HG02981 (cell line): ENCODE measurements at regions not wholly inside any gene's neighbourhood (a gene's known extent, or its start where the extent isn't known, plus 50 kb on each side); places are given as distances from the start of the nearest gene placed in this dataset.

Source experiments
- ATAC-seq: cut with Tn5 transposase; IDR thresholded peaks from one replicate; pipeline ENCODE4 v1.9.1; 2021; ENCODE audit warnings: mild to moderate bottlenecking, moderate library complexity; ENCODE audit not compliant: unreplicated experiment

DNA sequence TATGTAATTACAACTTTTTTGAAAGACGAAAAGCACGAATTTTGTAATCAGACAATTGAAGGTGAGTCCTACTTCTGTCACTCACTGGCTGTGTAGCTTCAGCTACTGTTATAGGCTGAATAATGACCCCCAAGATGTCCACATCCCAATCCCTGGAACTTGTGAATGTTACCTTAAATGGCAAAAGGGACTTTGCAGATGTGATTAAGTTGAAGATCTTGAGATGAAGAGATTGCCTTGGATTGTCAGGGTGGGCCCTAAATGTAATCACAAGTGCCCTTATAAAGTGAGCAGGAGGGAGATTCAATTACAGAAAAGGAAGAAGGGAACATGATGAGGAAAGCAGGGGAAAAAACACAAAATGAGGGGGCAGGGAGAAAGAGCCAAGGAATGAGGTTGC lies 326.2 kb upstream of the MSX2 start:
- ATAC-seq = no peak

DNA sequence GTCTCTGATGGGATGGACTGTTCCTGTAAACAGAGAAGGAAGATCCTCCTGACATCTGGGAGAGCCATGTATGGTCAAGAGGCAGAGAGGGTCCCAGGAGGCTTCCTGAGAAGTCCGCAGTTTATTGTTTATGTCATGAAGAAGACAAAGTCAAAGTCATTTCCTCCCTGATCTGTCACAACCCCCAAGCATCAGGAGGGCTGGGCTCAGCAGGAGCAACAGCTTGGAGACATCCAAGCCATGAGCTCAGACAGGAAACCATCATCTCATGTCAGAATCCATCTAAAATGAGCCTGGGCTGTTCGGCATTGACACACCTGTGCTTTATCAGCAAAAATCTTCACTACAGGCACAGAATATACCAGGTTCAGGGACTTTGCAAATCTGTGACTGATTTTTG lies 325.0 kb upstream of the MSX2 start:
- ATAC-seq = no peak

DNA sequence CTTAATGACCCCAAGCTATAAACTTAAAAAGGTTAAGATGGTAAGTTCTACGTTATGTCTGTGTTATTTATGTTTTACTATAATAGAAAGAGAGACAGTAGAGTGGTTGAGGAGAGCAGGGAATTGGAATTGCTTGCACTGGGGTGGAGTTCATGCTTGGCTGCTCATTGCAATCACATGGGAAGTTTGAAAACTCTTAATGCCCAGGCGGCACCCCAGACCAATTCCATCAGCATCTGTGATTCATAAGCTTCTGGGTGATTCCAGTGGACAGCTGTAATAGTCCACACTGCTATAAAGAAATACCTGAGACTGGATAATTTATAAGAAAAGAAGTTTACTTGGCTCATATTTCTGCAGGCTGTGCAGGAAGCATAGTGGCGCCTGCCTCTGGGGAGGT lies 323.9 kb upstream of the MSX2 start:
- ATAC-seq = no peak

DNA sequence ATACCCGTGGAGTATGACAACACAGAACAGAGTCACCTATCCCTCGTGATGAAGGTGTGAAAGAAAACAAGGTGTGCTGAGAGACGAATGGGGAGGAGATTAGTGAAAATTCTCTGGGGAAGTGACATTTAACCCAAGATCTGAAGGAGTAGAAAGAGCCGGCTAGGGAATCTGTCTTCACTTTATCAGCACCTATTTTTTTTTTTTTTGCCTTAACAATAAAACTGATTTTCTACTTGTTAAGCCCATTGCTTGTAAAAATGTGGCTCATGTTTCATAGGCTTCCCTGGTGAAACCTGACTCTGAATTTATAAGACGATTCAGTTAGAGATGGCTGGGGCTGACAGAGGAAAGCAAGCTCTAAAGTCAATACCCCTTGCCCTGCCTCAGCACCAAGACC lies 322.6 kb upstream of the MSX2 start:
- ATAC-seq = no peak

DNA sequence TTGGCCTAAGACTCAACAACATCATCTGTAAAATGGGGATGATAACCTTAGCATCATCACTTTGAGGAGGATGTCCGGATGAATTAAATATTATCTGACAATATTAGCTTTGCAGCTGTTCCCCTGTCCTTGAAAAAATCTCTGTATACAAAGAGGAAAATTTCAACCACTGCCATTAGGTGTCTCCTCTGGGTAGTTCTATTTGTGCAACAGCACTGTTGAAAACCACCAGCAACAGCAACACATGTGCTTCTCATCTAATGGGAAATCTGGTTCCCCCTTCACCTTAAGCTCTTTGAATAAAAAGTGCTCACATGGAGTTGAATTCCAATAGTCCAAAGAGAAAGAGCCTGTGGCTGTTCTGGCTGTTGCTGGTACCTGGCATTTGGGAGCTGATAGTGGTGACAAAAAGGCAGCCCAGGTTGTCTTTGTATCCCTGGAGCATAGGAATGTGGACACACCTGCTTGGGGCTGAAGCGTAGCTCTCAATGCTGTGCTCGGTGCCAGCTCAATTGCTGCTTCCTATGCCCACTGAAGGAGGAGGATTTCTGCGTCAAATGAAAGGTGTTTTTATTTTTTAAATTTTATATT lies 322.1 kb upstream of the MSX2 start:
- ATAC-seq = no peak

DNA sequence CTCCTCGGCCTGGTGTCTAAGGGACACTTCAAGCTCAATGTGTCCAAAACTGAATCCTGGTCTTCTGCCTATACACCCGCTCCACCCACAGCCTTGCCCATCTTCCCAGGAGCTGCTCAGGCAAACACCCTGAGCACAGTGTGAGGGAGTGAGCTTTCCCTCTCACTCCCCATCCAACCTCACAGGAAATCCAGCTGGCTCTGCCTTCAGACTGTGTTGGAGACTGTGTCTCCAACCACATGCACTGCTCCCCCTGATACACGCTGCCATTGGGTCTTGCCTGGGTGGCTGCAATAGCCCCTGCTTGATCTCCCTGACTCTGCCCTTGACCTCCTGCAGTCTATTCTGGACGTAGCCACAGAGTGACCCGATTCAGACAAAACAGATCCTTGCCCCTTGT lies 319.5 kb upstream of the MSX2 start:
- no peak for ATAC-seq

DNA sequence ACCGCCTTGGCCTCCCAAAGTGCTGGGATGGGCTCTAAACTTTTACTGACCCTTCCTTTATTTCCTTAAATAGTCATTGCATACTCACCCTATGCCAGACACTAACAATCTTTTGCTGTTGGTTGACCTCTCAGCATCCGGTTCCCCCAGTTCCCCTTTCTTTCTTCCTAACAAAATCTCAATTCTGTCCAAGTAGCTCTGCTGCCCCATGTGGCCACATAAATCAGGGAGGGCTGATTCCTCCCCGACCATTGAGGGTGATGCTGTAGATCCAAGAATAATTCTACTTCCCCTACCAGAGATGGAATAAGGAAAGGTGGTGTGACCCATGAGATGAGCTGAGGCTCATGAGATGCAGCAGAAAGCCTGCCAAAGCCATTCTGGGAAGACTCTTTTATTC lies 315.3 kb upstream of the MSX2 start:
- no peak for ATAC-seq

DNA sequence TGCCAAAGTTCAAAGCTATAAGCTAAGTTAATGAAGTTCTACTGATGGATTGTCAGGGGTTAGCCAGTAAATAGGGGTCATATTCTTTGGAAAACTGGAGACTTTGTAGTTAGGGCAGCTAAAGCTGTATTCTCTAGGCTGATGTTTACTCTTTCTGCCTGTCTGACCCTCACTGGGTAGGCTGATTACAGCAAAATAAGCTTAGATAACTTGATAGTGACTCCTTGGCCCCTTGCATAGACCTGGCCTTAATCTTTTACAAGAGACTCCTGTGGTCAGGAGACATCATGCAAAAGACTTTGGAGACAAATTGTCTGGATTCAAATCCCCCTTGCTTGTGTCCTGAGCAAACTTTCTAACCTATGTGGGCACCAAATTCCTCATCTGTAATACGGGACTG lies 314.4 kb upstream of the MSX2 start:
- ATAC-seq = no peak

DNA sequence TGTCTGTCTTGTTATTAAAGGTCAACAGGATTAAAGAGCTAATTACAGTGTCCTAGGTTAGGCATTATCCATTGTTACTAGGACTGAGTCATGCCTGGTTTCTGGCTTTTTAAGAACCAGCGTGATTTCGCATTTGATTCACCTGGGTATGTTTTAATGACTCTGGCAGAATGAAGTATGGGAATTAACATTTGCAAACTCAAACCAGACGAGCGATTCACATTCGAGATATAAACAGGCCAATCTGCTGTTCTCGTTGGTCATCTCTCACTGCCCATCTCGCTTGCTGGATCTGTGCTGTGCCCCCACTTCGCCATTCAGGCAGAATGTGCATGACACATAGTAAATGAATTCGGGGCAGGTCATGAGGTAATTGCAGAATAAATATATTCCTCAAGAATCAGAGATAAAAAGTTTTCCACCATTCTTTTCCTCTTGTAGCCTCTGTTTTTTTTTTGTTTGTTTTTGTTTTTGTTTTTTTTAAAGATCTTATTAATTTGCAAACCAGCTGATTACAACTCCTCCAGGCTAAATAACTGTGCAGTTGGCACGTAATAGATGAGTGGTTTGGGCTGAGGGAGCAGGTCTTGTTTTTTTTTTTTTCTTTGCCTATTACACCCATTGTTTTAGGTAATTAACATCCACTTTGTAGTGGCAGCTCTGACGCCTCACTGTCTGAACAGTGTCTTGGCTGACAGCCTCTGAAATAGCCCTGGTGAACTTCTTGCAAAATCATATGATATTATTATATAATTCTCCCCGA lies 313.5 kb upstream of the MSX2 start:
- ATAC-seq = no peak

DNA sequence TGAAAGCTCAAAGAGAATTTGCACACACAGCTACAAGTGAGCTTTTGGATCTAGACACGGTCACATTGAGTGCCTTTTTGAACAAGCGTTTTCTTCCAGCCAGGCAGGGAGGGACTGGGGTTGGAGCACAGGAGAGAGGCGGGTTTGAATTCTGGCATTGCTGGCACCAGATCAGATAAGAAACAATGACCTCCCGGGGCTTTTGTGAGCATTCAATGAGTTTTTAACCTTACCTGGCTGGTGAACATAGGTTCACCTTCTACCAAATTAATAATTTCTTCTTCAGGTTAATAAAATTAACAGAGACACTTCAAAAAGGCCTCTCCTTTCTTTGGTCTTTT lies 312.9 kb upstream of the MSX2 start:
- ATAC-seq = no peak

DNA sequence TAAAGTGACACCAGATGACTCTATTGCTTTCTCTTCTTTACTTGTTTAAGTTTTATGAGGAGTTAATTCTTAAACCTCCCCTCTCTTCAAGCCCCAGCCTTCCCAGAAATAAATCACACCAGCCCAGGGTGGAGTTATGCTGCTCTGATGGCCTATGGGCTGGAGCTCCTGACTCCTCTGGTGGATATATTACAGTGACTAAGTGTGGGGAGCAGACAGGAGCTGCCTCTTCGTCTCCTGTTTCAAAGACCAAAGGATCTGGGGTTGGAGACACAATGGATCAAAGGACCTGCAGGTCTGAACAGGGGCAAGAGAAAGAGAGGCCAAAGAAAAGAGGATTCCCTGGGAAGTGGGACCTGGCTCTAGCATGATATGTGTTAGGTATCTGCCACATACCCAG lies 312.0 kb upstream of the MSX2 start:
- ATAC-seq = no peak

DNA sequence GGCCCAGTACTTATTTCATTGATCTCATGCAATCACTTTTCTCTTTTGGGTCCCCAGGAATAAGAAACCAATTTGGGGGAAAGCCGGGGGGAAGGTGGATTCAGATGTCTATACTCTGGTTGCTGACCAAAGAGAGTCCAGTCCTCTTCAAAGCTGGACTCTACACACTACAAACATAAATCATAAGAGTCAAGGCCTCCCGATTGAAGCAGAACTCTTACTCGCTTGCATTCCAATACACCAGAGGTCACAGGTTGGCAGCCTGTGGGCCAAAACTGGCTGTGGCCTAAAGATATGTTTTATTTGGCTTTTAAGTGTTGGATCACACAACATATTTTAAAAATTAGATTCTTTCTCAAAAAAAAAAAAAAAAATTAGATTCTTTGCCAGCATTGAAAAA lies 311.4 kb upstream of the MSX2 start:
- no peak for ATAC-seq

DNA sequence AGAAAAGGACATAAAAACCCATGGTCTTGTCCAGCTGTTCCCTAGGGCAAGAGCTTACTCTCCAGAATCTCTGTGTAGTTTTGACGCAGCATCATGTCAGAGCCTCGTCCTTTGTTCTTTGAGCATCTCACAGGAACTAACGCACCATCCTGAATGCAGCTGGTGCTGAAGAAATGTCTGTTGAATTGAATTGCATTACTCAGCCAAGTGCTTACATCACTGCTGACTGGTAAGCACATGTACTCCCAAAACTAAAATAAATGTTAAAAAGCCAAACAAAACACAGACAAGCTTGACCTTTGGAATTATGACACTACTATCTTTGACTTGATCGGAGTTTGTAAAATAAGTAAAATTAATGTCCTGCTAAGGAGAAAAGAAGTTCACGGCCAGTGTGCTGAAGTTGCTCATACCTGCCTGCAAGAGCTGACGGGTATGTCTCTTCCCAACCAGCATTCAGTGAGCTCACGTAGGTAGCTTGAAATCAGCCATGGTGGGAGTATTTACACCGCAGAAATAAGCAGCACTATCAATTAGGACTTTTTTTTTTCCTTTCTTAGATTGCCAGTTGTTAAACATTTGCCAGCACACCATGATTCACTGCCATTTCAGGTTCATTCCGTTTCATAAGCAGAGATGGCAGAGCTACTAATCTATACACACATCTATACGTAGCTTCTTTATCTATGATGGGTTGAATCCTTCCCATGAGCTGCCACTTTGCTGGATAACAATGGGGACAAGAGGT lies 310.6 kb upstream of the MSX2 start:
- ATAC-seq = no peak

DNA sequence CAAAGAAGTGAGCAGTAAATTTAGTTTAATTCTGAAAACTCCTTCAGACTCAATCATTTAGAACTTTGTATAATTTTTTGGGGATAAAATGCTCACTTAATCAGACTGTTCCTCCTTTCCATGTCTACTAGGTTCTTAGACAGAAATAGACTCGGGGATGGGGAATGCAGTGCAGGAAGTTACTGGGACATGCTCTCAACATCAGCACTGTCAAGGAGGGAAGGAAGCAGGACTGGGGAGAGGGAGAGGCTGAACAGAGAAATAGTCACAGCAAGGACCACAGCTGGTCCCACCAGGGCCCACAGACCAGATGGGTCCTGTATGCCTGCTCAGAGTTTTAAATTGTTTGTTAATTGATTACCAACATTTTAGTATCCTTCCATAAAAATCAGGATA lies 310.1 kb upstream of the MSX2 start:
- ATAC-seq = no peak

DNA sequence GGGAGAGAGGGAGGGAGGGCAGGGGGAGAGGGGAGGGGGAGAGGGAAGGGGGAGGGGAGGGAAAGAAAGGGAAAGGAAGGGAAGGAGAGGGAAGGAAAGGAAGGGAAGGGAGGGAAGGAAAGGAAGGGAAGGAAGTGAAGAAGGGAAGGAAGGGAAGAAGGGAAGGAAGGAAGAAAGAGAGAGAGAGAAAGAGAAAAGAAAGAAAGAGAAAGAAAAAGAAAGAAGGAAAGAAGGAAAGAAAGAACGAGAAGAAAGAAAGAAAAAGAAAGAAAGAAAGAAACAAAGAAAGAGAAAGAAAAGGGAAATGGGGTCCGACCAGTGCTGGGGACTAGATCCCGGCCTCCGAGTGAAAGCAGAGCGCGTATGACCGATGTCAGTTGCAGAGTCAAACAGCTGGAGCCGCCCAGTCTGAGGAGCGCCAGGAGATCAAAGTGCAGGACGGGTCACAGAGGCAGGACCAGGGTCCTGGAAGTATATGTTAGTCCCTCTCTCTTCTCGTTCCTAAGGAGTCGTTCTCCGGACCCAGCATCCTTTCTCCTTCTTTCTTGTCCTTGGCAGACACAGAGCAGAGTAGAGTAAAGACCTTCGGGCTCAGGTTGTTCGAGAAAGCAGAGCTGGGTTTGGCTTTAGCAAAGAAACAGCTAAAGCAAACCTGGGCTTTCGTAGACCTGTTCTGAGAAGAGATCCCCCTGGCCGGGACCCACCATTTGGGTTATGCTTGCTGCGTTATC lies 305.4 kb upstream of the MSX2 start:
- peak; percentile 28 for ATAC-seq

DNA sequence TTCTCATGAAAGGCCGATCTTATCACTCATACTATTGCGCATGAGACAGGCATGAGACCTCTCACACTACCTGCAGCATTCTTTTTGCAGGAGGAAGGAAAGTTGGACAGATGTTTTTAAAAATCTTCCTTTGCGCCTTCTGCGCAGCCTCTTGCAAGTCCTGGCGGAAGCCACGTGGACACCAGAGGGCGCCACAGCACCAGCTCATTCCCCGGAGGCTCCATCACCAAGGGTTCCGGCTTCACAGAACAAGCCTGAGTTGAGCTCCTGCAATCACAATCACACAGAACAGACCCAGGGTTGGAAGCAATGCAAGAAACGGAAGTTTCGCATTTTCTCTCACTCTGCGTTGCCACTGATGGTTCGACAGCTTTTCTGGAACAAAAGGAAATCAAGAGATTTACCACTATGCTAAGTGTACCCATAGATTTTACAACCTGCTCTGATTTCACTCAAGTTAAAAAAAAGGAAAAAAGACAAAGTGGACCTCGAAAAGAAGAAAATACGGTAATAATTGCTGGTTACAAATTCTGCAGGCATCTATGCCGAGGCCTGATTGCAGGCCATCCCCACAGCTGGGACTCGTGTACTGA lies 304.7 kb upstream of the MSX2 start:
- peak; percentile 88 for ATAC-seq

DNA sequence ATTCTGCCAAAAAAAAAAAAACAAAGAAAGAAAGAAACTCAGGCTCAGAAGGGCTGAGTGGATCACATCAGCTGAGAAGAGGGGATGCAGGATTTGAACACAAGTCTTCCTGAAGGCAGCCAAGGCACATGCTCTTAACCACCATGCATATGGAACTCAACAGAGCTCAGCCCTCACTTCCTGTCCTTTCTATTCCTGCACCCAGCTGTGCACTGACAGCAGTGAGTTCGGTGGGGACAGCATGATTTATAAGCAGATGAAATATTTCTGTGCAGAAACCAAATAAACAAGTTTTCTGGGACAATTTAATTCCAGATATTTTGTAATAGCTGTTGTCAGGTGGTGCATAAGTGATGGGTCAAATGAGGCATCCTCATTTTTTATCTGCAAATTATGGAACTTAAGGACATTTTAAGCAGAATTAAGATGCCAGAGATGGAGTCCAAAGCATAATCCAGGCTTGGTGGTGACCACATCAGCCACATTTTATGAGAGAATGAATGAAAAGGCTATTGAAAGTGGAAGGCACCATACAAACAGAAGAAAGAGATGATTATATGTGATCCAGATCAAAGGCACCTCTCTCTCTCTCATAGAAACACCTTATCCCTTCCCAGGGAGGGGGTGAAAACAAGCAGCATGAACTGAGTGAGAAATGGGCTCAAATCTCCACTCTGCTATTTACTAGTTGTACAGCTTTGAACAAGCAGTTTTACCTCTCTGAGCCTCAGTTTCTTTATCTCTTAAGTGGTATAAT lies 303.6 kb upstream of the MSX2 start:
- ATAC-seq = no peak

DNA sequence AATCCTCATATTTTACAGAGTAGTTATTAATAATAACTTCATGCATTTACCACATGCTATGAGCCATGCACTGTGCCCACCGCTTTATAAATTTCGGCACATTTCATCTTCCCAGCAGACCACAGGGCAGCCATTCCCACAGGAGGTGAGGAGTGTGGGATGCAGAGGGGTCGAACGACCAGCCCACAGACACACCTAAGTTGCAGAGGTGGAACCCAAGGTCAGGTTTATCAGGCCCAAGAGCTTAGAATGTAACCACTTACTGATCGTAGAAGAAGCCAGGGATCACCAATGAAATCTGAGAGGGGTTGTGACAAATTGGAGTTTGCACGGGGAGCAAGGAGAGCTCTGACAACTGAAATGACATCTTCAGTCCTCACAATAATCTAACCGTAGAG lies 303.0 kb upstream of the MSX2 start:
- ATAC-seq = no peak

DNA sequence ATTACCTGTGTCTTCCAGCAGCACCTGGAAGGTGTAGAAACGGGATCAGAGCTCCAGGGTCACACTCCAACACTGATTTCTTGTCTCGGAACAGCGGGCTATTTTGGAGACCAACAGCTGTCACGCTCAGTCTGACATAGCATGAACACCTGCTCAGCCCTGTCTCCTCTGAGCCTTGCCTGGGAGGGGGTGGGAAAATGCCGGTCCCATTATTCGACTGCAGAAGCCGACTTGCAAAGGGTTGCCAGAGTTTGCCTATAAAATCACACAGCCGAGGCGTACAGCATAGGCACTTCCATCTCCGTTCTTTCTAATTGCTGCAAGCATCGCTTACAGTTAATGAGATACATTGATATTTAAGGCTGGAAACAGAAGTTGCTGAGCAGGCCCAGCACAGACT lies 300.8 kb upstream of the MSX2 start:
- no peak for ATAC-seq

DNA sequence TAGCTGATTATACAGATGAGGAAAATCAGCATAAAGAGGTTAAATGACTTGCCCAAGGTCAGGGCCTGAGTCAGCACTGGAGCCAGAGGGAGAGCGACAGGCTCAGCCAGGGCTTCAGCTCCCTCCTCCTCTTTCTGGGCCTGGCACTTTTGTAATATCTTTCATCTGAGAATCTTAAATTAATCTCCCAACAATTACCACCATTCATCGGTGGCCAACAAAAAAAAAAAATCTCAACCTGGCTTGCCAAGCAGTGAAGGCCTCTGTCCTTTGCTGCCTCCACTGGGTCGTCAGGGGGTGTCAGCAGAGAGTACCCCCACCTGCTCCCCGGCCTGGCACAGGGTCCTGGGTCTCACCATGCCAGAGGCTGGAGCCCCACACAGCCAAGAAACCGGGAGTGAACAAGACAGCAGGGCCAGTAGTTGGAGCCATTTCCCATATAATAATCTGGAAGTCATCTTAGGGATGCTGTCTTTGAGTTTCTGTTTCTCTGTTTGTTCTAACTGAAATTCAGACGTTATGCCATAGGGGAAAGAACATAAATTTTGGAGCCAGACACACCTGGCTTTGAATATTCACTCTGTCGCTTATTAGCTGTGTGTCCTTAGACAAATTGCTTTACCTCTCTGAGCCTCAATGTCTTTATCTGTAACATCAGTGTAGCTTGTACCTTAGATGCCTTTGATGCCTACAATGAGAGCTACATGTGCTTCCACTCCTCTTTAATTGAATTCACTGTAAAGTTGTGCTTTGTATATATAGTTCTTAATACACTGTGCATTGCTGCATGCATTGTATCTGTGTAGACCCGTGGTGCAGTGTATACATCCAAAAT lies 299.9 kb upstream of the MSX2 start:
- ATAC-seq = no peak
